ENCODE measurements at regions not wholly inside any gene's neighbourhood (a gene's known extent, or its start where the extent isn't known, plus 50 kb on each side); places are given as distances from the start of the nearest gene placed in this dataset.

GRCh38 chr11:109512680-109513079, 90.7 kb downstream of the C11orf87 start:
- TF ChIP-seq CTCF (optimal IDR thresholded peaks at IDR 0.05 in 1 of 3, IDR thresholded peaks at IDR 0.05 in 1 of 3, conservative IDR thresholded peaks at IDR 0.05 in 1 of 3; ENCODE audit: extremely low read depth in 1 of 3, insufficient read depth in 2 of 3, low read length in 3 of 3) (no peak), EZH2 (IDR thresholded peaks at IDR 0.05; ENCODE audit: low read length) (no peak)
